Endothelial cell of umbilical vein (primary cell): ENCODE measurements at regions not wholly inside any gene's neighbourhood (a gene's known extent, or its start where the extent isn't known, plus 50 kb on each side); places are given as distances from the start of the nearest gene placed in this dataset.

ENCODE experiments used
- BruUV-seq: library from RNA; stranded (reverse); fragments of 400-500 nt; replicated peaks from 2 replicates; lab custom pipeline; 2021; lab: Mats Ljungman, UMichigan
- CTCF ChIA-PET: fragments of 300-600, 350-600 bp; sonication (Branson Sonifier 250); formaldehyde crosslinking; loops from one replicate; lab custom pipeline; 2021; ENCODE audit warnings: antibody characterized with exemption, inconsistent platforms; lab: Charles Lee
- POLR2A ChIA-PET: fragments of 300-600, 350-600 bp; sonication (Branson Sonifier 250); formaldehyde crosslinking; loops from one replicate; lab custom pipeline; 2021; ENCODE audit warnings: antibody characterized with exemption, inconsistent platforms; lab: Charles Lee
- DNase-seq: peaks from one replicate; pipeline ENCODE4 v3.0.0-alpha.2; 2011; ENCODE audit warnings: low read depth, low spot score
- FAIRE-seq: peaks from 2 replicates; lab custom pipeline; 2011; peaks lifted over from hg19 to GRCh38; lab: Jason Lieb, UNC
- H2AFZ ChIP-seq: 2 replicates; pipeline ENCODE4 v1.6.0; 2012; ENCODE audit warnings: low read depth, low read length, control low read depth, inconsistent platforms
- H3K27ac ChIP-seq: 2 replicates; pipeline ENCODE4 v1.5.1; 2011; ENCODE audit warnings: low read depth, mild to moderate bottlenecking, control low read depth, low read length, moderate library complexity; ENCODE audit not compliant: insufficient read depth
- H3K27me3 ChIP-seq, 2 experiments: 2 replicates each; pipeline versions ENCODE4 v1.6.0 to v1.6.1; 2011; ENCODE audit warnings: low read length in 2 of 2, mixed read lengths in 1 of 2; ENCODE audit not compliant: control insufficient read depth in 2 of 2, insufficient read depth in 2 of 2
- H3K36me3 ChIP-seq, 2 experiments: 2 replicates in 1 of 2; 3 replicates in 1 of 2; pipeline ENCODE4 v1.5.1; 2011; ENCODE audit warnings: low read length in 2 of 2, mild to moderate bottlenecking in 1 of 2, moderate library complexity in 1 of 2; ENCODE audit not compliant: control insufficient read depth in 2 of 2, insufficient read depth in 2 of 2; ENCODE audit errors: extremely low read depth in 1 of 2
- H3K4me1 ChIP-seq: 3 replicates; pipeline ENCODE4 v1.5.1; 2011; ENCODE audit warnings: mild to moderate bottlenecking, low read length; ENCODE audit not compliant: control insufficient read depth, insufficient read depth; ENCODE audit errors: extremely low read depth
- H3K4me2 ChIP-seq: 2 replicates; pipeline ENCODE4 v1.6.1; 2011; ENCODE audit warnings: low read length, control low read depth, mixed read lengths; ENCODE audit not compliant: insufficient read depth
- H3K4me3 ChIP-seq, 3 experiments: fragments of 200-600 bp in 1 of 3; sonication (generic), shearing (Covaris generic) in 1 of 3; replicated peaks in 1 of 3; 2 replicates each; pipeline ENCODE4 v1.5.1; 2011 to 2016; ENCODE audit warnings: control low read depth in 3 of 3, low read length in 3 of 3, mild to moderate bottlenecking in 2 of 3, inconsistent platforms in 1 of 3, low read depth in 1 of 3, moderate library complexity in 1 of 3; ENCODE audit not compliant: insufficient read depth in 1 of 3
- H3K79me2 ChIP-seq: 2 replicates; pipeline ENCODE4 v1.6.0; 2012; ENCODE audit warnings: low read length, inconsistent platforms; ENCODE audit not compliant: control insufficient read depth, insufficient read depth
- H3K9ac ChIP-seq: replicated peaks from 2 replicates; pipeline ENCODE3; 2011; ENCODE audit warnings: low read length, control low read depth; ENCODE audit not compliant: insufficient read depth; ENCODE audit errors: extremely low read depth
- H3K9me1 ChIP-seq: replicated peaks from 3 replicates; pipeline ENCODE4 v1.6.0; 2011; ENCODE audit warnings: mild to moderate bottlenecking, low read length; ENCODE audit not compliant: control insufficient read depth, insufficient read depth; ENCODE audit errors: extremely low read depth
- H3K9me3 ChIP-seq: replicated peaks from 2 replicates; pipeline ENCODE4 v1.5.1; 2012; ENCODE audit warnings: low read length, inconsistent platforms; ENCODE audit not compliant: control insufficient read depth, insufficient read depth
- H4K20me1 ChIP-seq: replicated peaks from 2 replicates; pipeline ENCODE3; 2011; ENCODE audit warnings: mild to moderate bottlenecking, low read length; ENCODE audit not compliant: control insufficient read depth, insufficient read depth; ENCODE audit errors: extremely low read depth
- EZH2 ChIP-seq: IDR thresholded peaks from 2 replicates; pipeline ENCODE4 v1.6.1; 2012; ENCODE audit warnings: borderline replicate concordance, low read depth, mild to moderate bottlenecking, moderate library complexity, low read length, inconsistent platforms; ENCODE audit not compliant: severe bottlenecking
- FOS ChIP-seq: IDR thresholded peaks from 2 replicates; pipeline ENCODE4 v1.6.1; 2011; ENCODE audit warnings: mild to moderate bottlenecking, low read length, moderate library complexity, borderline replicate concordance; ENCODE audit not compliant: insufficient read depth
- GATA2 ChIP-seq: IDR thresholded peaks from 2 replicates; pipeline ENCODE4 v1.7.0; 2011; ENCODE audit warnings: low read depth, mild to moderate bottlenecking, moderate library complexity, mixed read lengths, low read length; ENCODE audit not compliant: insufficient read length, insufficient read depth
- JUN ChIP-seq: IDR thresholded peaks from 2 replicates; pipeline ENCODE4 v1.6.1; 2011; ENCODE audit warnings: borderline replicate concordance, low read depth; ENCODE audit not compliant: insufficient read length, insufficient read depth
- MAX ChIP-seq: IDR thresholded peaks from 2 replicates; pipeline ENCODE4 v1.6.1; 2011; ENCODE audit not compliant: insufficient read depth, insufficient read length
- MYC ChIP-seq: IDR thresholded peaks from one replicate; pipeline ENCODE4 v1.6.1; 2011; ENCODE audit warnings: mild to moderate bottlenecking, low read depth, low read length
- POLR2A ChIP-seq: IDR thresholded peaks from 2 replicates; pipeline ENCODE4 v1.6.1; 2012; ENCODE audit warnings: low read depth, mild to moderate bottlenecking, control low read depth, low read length
- POLR2AphosphoS5 ChIP-seq: IDR thresholded peaks from 2 replicates; pipeline ENCODE4 v1.6.1; 2012; ENCODE audit warnings: low read depth, mild to moderate bottlenecking, control low read depth, low read length, moderate library complexity; ENCODE audit not compliant: insufficient read depth
- dilution Hi-C: fragments of 300-500 bp; cut with MboI; formaldehyde crosslinking; loops from one replicate; pipeline ENCODE4 v1.15.0; 2019; ENCODE audit warnings: low sequenced_read_pairs; ENCODE audit not compliant: extremely low pct_ligation_motif_present
- intact Hi-C: fragments of 100-400 bp; cut with micrococcal nuclease; formaldehyde crosslinking; loops from one replicate; pipeline ENCODE4 v1.10.0; 2022
- TF ChIP-seq, protein P1 (sequence below), 2 donors: IDR thresholded peaks; 1 replicate in 1 of 2; 2 replicates in 1 of 2; pipeline ENCODE4 v1.5.1; 2011; ENCODE audit warnings: low read length in 2 of 2, mild to moderate bottlenecking in 2 of 2, moderate library complexity in 2 of 2, control low read depth in 1 of 2, inconsistent platforms in 1 of 2, low read depth in 1 of 2; ENCODE audit not compliant: insufficient read depth in 1 of 2; ENCODE audit errors: extremely low read depth in 1 of 2

- TF ChIP-seq GATA2 (no peak), EZH2 (no peak), MAX (no peak), POLR2AphosphoS5 (no peak), POLR2A (no peak), MYC (no peak), FOS (no peak), JUN (no peak)
- TF ChIP-seq, protein P1, sequence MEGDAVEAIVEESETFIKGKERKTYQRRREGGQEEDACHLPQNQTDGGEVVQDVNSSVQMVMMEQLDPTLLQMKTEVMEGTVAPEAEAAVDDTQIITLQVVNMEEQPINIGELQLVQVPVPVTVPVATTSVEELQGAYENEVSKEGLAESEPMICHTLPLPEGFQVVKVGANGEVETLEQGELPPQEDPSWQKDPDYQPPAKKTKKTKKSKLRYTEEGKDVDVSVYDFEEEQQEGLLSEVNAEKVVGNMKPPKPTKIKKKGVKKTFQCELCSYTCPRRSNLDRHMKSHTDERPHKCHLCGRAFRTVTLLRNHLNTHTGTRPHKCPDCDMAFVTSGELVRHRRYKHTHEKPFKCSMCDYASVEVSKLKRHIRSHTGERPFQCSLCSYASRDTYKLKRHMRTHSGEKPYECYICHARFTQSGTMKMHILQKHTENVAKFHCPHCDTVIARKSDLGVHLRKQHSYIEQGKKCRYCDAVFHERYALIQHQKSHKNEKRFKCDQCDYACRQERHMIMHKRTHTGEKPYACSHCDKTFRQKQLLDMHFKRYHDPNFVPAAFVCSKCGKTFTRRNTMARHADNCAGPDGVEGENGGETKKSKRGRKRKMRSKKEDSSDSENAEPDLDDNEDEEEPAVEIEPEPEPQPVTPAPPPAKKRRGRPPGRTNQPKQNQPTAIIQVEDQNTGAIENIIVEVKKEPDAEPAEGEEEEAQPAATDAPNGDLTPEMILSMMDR (IDR thresholded peaks at IDR 0.05; ENCODE audit: extremely low read depth in 1 of 2, insufficient read depth in 1 of 2, low read depth in 1 of 2, low read length in 2 of 2) = no peak
- no peaks in the 10 kb centered on the region for H3K79me2 ChIP-seq
- H3K27ac ChIP-seq = no peak overlapping the region
- H4K20me1 ChIP-seq = no peaks in the 10 kb centered on the region
- H3K9me1 ChIP-seq = no peaks in the 10 kb centered on the region
- no TSS peak for BruUV-seq
- no peak for FAIRE-seq
- H3K4me1 ChIP-seq = no peaks in the 10 kb centered on the region
- H3K36me3 ChIP-seq = no peaks in the 10 kb centered on the region
- intact Hi-C loops (no loop called here), dilution Hi-C loops (no loop called here)
- no peak for DNase-seq
- ChIA-PET CTCF (no interaction called here), POLR2A (no interaction called here)
- no peak overlapping the region for H3K4me3 ChIP-seq
- H3K9me3 ChIP-seq = peaks cover 2% of the 10 kb centered on the region
- no peaks in the 10 kb centered on the region for H3K27me3 ChIP-seq
- no peak overlapping the region for H3K4me2 ChIP-seq
- H2AFZ ChIP-seq = no peak overlapping the region
- no peak overlapping the region for H3K9ac ChIP-seq
These were observed 366.0 kb upstream of the CNTNAP5 start for GRCh38 chr2:123659120-123659519.
